ENCODE measurements at regions not wholly inside any gene's neighbourhood (a gene's known extent, or its start where the extent isn't known, plus 50 kb on each side); places are given as distances from the start of the nearest gene placed in this dataset.

DNA sequence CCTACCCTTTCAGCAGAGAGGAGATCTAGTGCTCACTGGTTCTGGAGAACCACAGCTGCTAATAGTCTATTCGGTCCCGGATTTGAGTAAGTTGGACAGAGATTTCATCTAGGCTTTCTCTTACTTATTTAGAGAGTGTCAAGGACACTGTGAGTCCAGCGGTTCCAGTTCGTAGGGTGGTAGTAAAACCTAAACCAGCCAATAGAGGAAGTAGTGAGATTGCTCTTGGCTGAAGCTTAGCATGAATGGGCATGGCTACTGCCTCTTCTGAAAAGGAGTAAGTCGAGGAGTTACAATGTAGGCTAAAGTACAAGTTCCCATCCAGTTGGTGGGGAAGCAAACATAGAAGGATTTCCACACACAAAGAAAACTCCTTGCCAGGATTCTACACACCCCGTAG, 109.6 kb upstream of the MOCS2 start:
- Histone ChIP-seq H3K27me3 (ENCODE audit: control insufficient read depth, insufficient read depth, low read length) (no peaks in the 10 kb centered on the region), H3K36me3 (ENCODE audit: control insufficient read depth, insufficient read depth, low read length) (no peaks in the 10 kb centered on the region), H3K4me3 (ENCODE audit: low read depth, low read length) (no peak overlapping the region)
- DNase-seq (ENCODE audit: low read depth) (no peak), FAIRE-seq (peak; percentile 23)
- TF ChIP-seq, protein P1, sequence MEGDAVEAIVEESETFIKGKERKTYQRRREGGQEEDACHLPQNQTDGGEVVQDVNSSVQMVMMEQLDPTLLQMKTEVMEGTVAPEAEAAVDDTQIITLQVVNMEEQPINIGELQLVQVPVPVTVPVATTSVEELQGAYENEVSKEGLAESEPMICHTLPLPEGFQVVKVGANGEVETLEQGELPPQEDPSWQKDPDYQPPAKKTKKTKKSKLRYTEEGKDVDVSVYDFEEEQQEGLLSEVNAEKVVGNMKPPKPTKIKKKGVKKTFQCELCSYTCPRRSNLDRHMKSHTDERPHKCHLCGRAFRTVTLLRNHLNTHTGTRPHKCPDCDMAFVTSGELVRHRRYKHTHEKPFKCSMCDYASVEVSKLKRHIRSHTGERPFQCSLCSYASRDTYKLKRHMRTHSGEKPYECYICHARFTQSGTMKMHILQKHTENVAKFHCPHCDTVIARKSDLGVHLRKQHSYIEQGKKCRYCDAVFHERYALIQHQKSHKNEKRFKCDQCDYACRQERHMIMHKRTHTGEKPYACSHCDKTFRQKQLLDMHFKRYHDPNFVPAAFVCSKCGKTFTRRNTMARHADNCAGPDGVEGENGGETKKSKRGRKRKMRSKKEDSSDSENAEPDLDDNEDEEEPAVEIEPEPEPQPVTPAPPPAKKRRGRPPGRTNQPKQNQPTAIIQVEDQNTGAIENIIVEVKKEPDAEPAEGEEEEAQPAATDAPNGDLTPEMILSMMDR (IDR thresholded peaks at IDR 0.05; ENCODE audit: insufficient read depth, low read length, severe bottlenecking) = no peak

DNA sequence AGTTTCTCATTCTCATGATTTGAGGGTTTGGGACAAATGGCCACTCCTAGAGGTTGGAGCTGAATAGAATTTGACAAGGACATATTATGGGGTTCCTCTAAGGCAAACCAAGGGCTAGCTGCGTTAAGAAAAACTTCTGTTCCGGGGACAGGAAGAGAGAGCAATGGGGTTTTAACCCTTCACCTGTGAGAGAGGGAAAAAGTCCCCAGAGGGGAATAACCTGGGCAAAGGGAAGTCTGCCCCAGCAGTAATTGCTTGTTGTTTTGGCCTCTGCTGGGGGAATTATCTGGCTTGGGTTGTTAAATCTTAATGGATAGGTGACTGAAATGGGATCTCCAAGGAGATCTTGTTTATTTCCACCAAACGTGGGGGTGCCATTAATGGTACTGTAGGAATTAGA, 110.1 kb upstream of the MOCS2 start:
- no peaks in the 10 kb centered on the region for H3K36me3 ChIP-seq (ENCODE audit: control insufficient read depth, insufficient read depth, low read length)
- no peak for DNase-seq (ENCODE audit: low read depth)
- FAIRE-seq = no peak
- no peaks in the 10 kb centered on the region for H3K27me3 ChIP-seq (ENCODE audit: control insufficient read depth, insufficient read depth, low read length)
- TF ChIP-seq, protein P1 (IDR thresholded peaks at IDR 0.05; ENCODE audit: insufficient read depth, low read length, severe bottlenecking) = no peak
- no peak overlapping the region for H3K4me3 ChIP-seq (ENCODE audit: low read depth, low read length)

DNA sequence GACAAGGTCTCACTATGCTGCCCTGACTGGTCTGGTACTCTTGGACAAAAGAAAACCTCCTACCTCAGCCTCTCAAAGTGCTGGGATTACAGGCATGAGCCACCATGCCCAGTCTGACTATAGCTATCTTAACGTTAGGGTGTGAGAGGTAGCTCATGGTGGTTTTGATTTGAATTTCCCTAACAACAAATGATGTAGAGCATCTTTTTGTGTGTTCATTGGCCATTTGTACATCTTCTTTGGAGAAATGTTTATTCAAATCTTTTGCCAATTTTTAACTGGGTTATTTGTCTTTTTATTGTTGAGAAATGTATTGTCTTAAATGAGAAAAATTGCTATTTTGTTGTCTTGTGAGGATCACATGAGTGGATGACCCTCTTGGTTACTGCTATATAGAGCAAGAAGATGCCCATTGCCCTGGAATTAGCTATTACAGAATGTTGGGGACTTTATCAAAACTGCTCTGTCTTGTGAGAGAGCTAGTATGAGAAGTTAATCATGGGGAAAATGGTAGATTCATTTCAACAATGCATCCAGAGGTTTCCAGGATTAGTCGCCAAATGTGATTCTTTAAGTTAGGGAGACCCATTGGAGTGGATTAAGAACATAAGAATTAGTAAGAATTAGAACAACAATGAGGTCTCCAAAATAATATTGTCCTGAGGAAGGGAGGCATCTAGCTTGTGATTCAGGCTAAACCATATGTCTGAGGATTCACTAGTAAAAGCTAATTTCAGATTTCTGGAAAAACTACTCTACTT, 124.3 kb upstream of the MOCS2 start:
- TF ChIP-seq, protein P1 (IDR thresholded peaks at IDR 0.05; ENCODE audit: insufficient read depth, low read length, severe bottlenecking) = no peak

DNA sequence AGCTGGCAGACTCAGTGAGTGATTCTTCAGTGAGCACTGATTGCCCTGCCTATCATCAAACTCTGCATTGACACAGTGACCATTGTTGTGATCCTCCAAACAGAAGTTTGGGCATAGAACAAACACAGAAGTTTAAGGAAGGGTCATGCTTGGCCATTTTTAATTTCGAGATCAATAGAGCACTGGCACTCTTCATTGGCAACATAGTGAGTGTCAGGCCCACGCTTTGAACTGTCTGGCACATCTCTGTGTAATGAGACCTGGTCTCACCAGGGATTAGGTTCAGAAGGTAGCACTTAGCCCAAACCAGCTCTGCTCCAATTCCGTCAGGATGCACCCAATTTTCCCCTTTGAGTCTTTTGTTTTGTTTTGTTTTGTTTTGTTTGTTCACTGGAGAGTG, 127.1 kb upstream of the MOCS2 start:
- TF ChIP-seq, protein P1 (IDR thresholded peaks at IDR 0.05; ENCODE audit: insufficient read depth, low read length, severe bottlenecking) = no peak
- peak; percentile 62 for FAIRE-seq
- H3K27me3 ChIP-seq (ENCODE audit: control insufficient read depth, insufficient read depth, low read length) = no peaks in the 10 kb centered on the region
- no peak for DNase-seq (ENCODE audit: low read depth)
- no peak overlapping the region for H3K4me3 ChIP-seq (ENCODE audit: low read depth, low read length)
- no peaks in the 10 kb centered on the region for H3K36me3 ChIP-seq (ENCODE audit: control insufficient read depth, insufficient read depth, low read length)

More for the DNA sequence above, 124.3 kb upstream of the MOCS2 start:
- peak; percentile 7 for FAIRE-seq
- DNase-seq (ENCODE audit: low read depth) = no peak
- no peaks in the 10 kb centered on the region for H3K36me3 ChIP-seq (ENCODE audit: control insufficient read depth, insufficient read depth, low read length)
- H3K4me3 ChIP-seq (ENCODE audit: low read depth, low read length) = no peak overlapping the region
- H3K27me3 ChIP-seq (ENCODE audit: control insufficient read depth, insufficient read depth, low read length) = no peaks in the 10 kb centered on the region

DNA sequence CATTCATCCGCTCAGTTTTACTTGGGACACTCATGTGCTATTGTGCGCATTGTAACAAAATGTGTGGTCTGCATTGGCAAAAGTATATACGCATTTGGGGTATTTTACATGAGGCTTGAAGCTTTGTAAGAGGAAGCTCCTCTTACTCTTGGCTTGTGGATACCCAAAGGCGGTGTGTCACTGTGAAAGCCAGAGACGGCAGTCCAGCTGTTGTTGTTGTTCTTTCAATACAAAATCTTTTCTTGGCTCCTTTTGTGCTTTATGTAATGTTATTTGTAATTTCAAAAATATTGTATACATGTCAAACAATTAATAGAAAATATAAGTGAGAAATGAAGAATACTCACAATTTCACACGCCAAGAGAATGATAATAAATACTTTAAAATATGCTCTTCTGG, 128.3 kb upstream of the MOCS2 start:
- Histone ChIP-seq H3K36me3 (ENCODE audit: control insufficient read depth, insufficient read depth, low read length) (no peaks in the 10 kb centered on the region), H3K27me3 (ENCODE audit: control insufficient read depth, insufficient read depth, low read length) (no peaks in the 10 kb centered on the region), H3K4me3 (ENCODE audit: low read depth, low read length) (no peak overlapping the region)
- DNase-seq (ENCODE audit: low read depth) (no peak), FAIRE-seq (no peak)
- TF ChIP-seq, protein P1 (IDR thresholded peaks at IDR 0.05; ENCODE audit: insufficient read depth, low read length, severe bottlenecking) = no peak
